ENCODE measurements at regions not wholly inside any gene's neighbourhood (a gene's known extent, or its start where the extent isn't known, plus 50 kb on each side); places are given as distances from the start of the nearest gene placed in this dataset.

DNA sequence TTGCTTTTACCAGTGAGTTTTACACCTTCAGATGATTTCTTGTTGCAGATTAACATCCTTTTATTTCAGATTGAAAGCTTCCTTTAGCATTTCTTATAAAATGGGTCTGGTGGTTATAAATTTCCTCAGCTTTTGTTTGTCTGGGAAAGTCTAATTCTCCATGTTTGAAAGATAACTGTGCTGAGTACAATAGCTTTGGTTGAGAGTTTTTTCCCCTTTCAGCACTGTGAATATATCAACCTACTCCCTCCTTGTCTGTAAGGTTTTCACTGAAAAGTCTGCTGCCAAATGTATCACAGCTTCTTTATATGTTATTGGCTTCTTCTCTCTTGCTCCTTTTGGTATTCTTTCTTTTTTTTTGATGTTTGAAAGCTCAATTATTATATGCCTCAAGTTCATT, 53.5 kb upstream of the ACTRT1 start:
- Histone ChIP-seq H3K27me3 (ENCODE audit: control insufficient read depth, extremely low read depth, insufficient read depth, low read length) (no peaks in the 10 kb centered on the region), H3K79me2 (ENCODE audit: control insufficient read depth, insufficient read depth, low read length) (no peaks in the 10 kb centered on the region), H3K9ac (ENCODE audit: control insufficient read depth, extremely low read depth, insufficient read depth, low read length) (no peak overlapping the region), H3K4me3 (ENCODE audit: control insufficient read depth in 2 of 3, extremely low read depth in 1 of 3, insufficient read depth in 2 of 3, low read depth in 1 of 3, low read length in 3 of 3) (no peak overlapping the region), H2AFZ (ENCODE audit: control insufficient read depth, low read length) (no peak overlapping the region), H3K27ac (ENCODE audit: control insufficient read depth, insufficient read depth, low read length) (no peak overlapping the region), H3K9me3 (ENCODE audit: control insufficient read depth, low read depth, low read length) (no peaks in the 10 kb centered on the region), H3K4me2 (ENCODE audit: control insufficient read depth, extremely low read depth, insufficient read depth, low read depth, low read length) (no peak overlapping the region), H3K36me3 (ENCODE audit: control insufficient read depth in 2 of 2, extremely low read depth in 1 of 2, insufficient read depth in 2 of 2, low read length in 2 of 2) (no peaks in the 10 kb centered on the region), H3K9me1 (ENCODE audit: control insufficient read depth, extremely low read depth, insufficient read depth, low read length) (no peaks in the 10 kb centered on the region), H4K20me1 (ENCODE audit: control insufficient read depth, extremely low read depth, insufficient read depth, low read length) (no peaks in the 10 kb centered on the region), H3K4me1 (ENCODE audit: control insufficient read depth, extremely low read depth, insufficient read depth, low read length) (no peaks in the 10 kb centered on the region)
- no peak for TF ChIP-seq EZH2 (IDR thresholded peaks at IDR 0.05; ENCODE audit: low read length)
- TF ChIP-seq, protein P1, sequence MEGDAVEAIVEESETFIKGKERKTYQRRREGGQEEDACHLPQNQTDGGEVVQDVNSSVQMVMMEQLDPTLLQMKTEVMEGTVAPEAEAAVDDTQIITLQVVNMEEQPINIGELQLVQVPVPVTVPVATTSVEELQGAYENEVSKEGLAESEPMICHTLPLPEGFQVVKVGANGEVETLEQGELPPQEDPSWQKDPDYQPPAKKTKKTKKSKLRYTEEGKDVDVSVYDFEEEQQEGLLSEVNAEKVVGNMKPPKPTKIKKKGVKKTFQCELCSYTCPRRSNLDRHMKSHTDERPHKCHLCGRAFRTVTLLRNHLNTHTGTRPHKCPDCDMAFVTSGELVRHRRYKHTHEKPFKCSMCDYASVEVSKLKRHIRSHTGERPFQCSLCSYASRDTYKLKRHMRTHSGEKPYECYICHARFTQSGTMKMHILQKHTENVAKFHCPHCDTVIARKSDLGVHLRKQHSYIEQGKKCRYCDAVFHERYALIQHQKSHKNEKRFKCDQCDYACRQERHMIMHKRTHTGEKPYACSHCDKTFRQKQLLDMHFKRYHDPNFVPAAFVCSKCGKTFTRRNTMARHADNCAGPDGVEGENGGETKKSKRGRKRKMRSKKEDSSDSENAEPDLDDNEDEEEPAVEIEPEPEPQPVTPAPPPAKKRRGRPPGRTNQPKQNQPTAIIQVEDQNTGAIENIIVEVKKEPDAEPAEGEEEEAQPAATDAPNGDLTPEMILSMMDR (optimal IDR thresholded peaks at IDR 0.05 in 1 of 3, IDR thresholded peaks at IDR 0.05 in 1 of 3, conservative IDR thresholded peaks at IDR 0.05 in 1 of 3; ENCODE audit: extremely low read depth in 1 of 3, insufficient read depth in 2 of 3, low read length in 3 of 3) = no peak
- FAIRE-seq (no peak), DNase-seq (ENCODE audit: low read depth, low spot score) (no peak)
- dilution Hi-C loops (cut with MboI; ENCODE audit: extremely low pct_ligation_motif_present, low sequenced_read_pairs) = no loop called here

Data from keratinocyte (primary cell).